ENCODE measurements at regions not wholly inside any gene's neighbourhood (a gene's known extent, or its start where the extent isn't known, plus 50 kb on each side); places are given as distances from the start of the nearest gene placed in this dataset.
A peak's percentile ranks its signal among the peaks of the same experiment; 100 is the strongest.

- H3K27ac ChIP-seq = no peak overlapping the region; the same call in 1 of the 2 replicates
- TF ChIP-seq, protein P1, sequence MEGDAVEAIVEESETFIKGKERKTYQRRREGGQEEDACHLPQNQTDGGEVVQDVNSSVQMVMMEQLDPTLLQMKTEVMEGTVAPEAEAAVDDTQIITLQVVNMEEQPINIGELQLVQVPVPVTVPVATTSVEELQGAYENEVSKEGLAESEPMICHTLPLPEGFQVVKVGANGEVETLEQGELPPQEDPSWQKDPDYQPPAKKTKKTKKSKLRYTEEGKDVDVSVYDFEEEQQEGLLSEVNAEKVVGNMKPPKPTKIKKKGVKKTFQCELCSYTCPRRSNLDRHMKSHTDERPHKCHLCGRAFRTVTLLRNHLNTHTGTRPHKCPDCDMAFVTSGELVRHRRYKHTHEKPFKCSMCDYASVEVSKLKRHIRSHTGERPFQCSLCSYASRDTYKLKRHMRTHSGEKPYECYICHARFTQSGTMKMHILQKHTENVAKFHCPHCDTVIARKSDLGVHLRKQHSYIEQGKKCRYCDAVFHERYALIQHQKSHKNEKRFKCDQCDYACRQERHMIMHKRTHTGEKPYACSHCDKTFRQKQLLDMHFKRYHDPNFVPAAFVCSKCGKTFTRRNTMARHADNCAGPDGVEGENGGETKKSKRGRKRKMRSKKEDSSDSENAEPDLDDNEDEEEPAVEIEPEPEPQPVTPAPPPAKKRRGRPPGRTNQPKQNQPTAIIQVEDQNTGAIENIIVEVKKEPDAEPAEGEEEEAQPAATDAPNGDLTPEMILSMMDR (conservative IDR thresholded peaks at IDR 0.05) = no peak
Measured at GRCh38 chr3:186487819-186488218, 56.4 kb downstream of the CRYGS start.

GRCh38 chr3:186487037-186487436 lies 57.1 kb downstream of the CRYGS start:
- TF ChIP-seq, protein P1 (conservative IDR thresholded peaks at IDR 0.05) = no peak
- H3K27ac ChIP-seq = peak overlapping the region; percentile 15; the same call in 1 of the 2 replicates

- H3K27ac ChIP-seq = no peak overlapping the region
- TF ChIP-seq, protein P1 (conservative IDR thresholded peaks at IDR 0.05) = no peak
Measured at GRCh38 chr3:186483611-186484340, 60.4 kb downstream of the CRYGS start.

GRCh38 chr3:186481526-186481925 lies 62.7 kb downstream of the CRYGS start:
- H3K27ac ChIP-seq = no peak overlapping the region
- TF ChIP-seq, protein P1 (conservative IDR thresholded peaks at IDR 0.05) = no peak

DNA sequence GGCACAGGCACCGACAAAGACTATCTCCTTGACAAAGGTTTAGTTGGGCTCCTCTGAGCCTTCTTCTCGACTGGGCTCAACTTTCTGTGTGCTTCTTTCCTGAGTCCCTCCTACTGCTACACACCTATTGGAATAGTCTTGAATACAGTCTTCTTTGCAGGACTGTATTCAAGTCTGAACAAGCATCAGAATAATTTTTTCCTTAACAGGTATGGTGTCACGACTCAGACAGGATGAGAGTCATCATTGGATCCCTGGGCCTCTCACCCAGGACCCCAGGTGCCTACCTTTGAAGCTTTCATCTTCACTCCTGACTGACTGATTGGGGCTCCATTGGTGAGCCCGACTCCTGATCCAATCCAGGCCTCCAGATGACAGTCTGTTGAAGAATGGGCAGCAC lies 66.3 kb downstream of the CRYGS start:
- peak overlapping the region; percentile 97; the same call in 1 of the 2 replicates for H3K27ac ChIP-seq
- TF ChIP-seq, protein P1 (conservative IDR thresholded peaks at IDR 0.05) = no peak

GRCh38 chr3:186477033-186477432 lies 67.1 kb downstream of the CRYGS start:
- peak overlapping the region; percentile 97 for H3K27ac ChIP-seq
- TF ChIP-seq, protein P1 (conservative IDR thresholded peaks at IDR 0.05) = no peak

DNA sequence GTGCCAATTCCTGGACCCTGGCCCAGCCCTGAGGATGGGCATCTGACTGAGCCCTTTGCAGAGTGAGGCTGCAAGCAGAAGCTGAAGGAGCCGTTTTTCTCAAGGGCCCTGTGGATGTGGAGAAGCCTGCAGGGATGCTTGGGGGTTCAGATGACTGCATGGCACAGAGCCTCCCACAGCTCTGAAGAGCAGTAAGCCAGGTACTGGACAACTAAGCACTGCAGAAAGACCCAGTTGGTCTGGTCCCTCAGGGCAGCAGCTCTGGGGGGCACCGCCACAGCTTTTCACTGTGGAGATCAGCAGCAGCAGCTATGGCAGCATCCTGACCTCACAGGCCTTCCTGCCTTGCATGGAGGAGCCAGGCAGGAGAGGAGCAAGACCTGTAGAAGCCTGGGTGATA lies 67.6 kb downstream of the CRYGS start:
- H3K27ac ChIP-seq = peak overlapping the region; percentile 97
- TF ChIP-seq, protein P1 (conservative IDR thresholded peaks at IDR 0.05) = no peak

All from VCaP (cell line).